ENCODE measurements at regions not wholly inside any gene's neighbourhood (a gene's known extent, or its start where the extent isn't known, plus 50 kb on each side); places are given as distances from the start of the nearest gene placed in this dataset.
A peak's percentile ranks its signal among the peaks of the same experiment; 100 is the strongest.

GRCh38 chr1:117284399-117285215 is 73.9 kb upstream of the VTCN1 start:
- WGBS, 2 donors: 57 to 70% methylated on average over 3 of the region's 3 CpGs
- DNase-seq: no peak
- H3K4me1 ChIP-seq: no peaks in the 10 kb centered on the region
- no peaks in the 10 kb centered on the region for H3K27me3 ChIP-seq
- H3K27ac ChIP-seq: no peak overlapping the region
- no peak overlapping the region for H3K4me3 ChIP-seq (replicated peaks in 1 of 3)
- intact Hi-C loops (cut with DNase I): loop anchor here (5.0 to 10.0 kb wide), 2 partner anchors 160 to 217 kb away; partner anchors contain the start of gene TRIM45
- no peaks in the 10 kb centered on the region for H3K9me3 ChIP-seq
- TF ChIP-seq CTCF (IDR thresholded peaks at IDR 0.05) (peak in 5 of 6 experiments; percentile 30 to 87 (median 67)), POLR2A (IDR thresholded peaks at IDR 0.05) (no peak)
- H3K36me3 ChIP-seq: no peaks in the 10 kb centered on the region

DNA sequence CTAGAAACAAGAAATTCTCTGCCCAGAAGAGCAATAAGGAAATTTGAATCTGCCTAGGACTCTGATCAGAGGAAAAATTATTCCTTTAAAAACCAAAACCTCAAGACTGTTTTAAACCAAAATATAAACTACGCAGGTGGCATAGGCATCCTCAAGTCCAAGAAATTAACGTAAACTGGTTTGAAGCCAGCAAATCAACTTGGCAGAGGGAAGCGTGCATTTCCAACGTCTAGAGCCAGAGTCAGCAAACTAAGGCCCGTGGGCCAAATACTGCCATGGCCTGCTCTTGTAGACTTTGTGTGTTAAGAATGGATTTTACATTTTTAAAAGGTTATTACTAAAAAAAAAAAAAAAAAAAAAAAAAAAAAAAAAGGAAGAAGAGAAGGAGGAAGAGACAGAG is 67.8 kb upstream of the VTCN1 start:
- WGBS, 2 donors: 79 to 80% methylated on average over 5 of the region's 5 CpGs
- H3K27ac ChIP-seq: no peak overlapping the region
- DNase-seq: no peak
- intact Hi-C loops (cut with DNase I): loop anchor here (10.0 kb wide), 1 partner anchor 134 kb away; no protein-coding TSS in a partner anchor
- no peak overlapping the region for H3K4me3 ChIP-seq (replicated peaks in 1 of 3)
- no peaks in the 10 kb centered on the region for H3K36me3 ChIP-seq
- no peaks in the 10 kb centered on the region for H3K9me3 ChIP-seq
- peaks cover 2 to 9% of the 10 kb centered on the region in 2 donors for H3K4me1 ChIP-seq
- H3K27me3 ChIP-seq: no peaks in the 10 kb centered on the region
- TF ChIP-seq POLR2A (IDR thresholded peaks at IDR 0.05): no peak
- no peak for TF ChIP-seq CTCF (IDR thresholded peaks at IDR 0.05)

DNA sequence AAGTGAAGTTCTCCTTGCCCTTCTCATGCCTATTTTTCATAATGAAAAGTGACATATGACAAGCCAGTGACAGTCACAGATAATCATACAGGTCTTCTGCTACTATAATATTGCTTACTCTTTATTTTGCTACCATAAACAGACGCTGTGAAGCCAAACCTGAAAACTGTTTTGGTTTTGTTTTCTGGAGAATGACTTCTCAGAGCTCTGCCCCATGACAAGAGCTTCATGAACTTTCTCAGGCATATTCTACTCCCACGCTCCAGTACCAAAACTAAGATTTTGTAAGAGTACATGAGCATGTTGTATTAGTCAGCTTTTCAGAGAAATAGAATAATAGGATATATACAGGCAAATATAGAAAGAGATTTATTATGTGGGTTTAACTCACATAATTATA is 64.3 kb upstream of the VTCN1 start:
- TF ChIP-seq CTCF (IDR thresholded peaks at IDR 0.05): no peak
- no peak for TF ChIP-seq POLR2A (IDR thresholded peaks at IDR 0.05)
- H3K27ac ChIP-seq: no peak overlapping the region
- peaks cover 2 to 9% of the 10 kb centered on the region in 2 donors for H3K4me1 ChIP-seq
- no peak for DNase-seq
- H3K36me3 ChIP-seq: no peaks in the 10 kb centered on the region
- intact Hi-C loops (cut with DNase I): loop anchor here (10.0 kb wide), 1 partner anchor 130 kb away; no protein-coding TSS in a partner anchor
- no peaks in the 10 kb centered on the region for H3K9me3 ChIP-seq
- no peak overlapping the region for H3K4me3 ChIP-seq (replicated peaks in 1 of 3)
- no peaks in the 10 kb centered on the region for H3K27me3 ChIP-seq
- 40 to 42% methylated on average over 2 of the region's 2 CpGs for WGBS, 2 donors

- no peaks in the 10 kb centered on the region for H3K36me3 ChIP-seq
- no peaks in the 10 kb centered on the region for H3K27me3 ChIP-seq
- intact Hi-C loops (cut with DNase I): loop anchor here (10.0 kb wide), 1 partner anchor 127 kb away; no protein-coding TSS in a partner anchor
- WGBS, 2 donors: 84 to 87% methylated on average over 4 of the region's 4 CpGs
- no peak for DNase-seq
- H3K9me3 ChIP-seq: no peaks in the 10 kb centered on the region
- no peak overlapping the region for H3K4me3 ChIP-seq (replicated peaks in 1 of 3)
- TF ChIP-seq CTCF (IDR thresholded peaks at IDR 0.05) (no peak), POLR2A (IDR thresholded peaks at IDR 0.05) (no peak)
- H3K27ac ChIP-seq: no peak overlapping the region
- H3K4me1 ChIP-seq: peaks cover 18 to 34% of the 10 kb centered on the region in 2 donors
These were observed 61.2 kb upstream of the VTCN1 start for GRCh38 chr1:117271959-117272358.

- Histone ChIP-seq H3K9me3 (no peaks in the 10 kb centered on the region), H3K4me1 (peaks cover 20 to 39% of the 10 kb centered on the region in 2 donors), H3K36me3 (no peaks in the 10 kb centered on the region), H3K27ac (no peak overlapping the region), H3K27me3 (no peaks in the 10 kb centered on the region), H3K4me3 (replicated peaks in 1 of 3) (no peak overlapping the region)
- 89 to 90% methylated on average over 5 of the region's 5 CpGs for WGBS, 2 donors
- TF ChIP-seq POLR2A (IDR thresholded peaks at IDR 0.05) (no peak), CTCF (IDR thresholded peaks at IDR 0.05) (no peak)
- no peak for DNase-seq
- intact Hi-C loops (cut with DNase I): loop anchor here (10.0 kb wide), 1 partner anchor 126 kb away; no protein-coding TSS in a partner anchor
These were observed 60.4 kb upstream of the VTCN1 start for GRCh38 chr1:117271129-117271528.
